A549 (cell line): ENCODE measurements at regions not wholly inside any gene's neighbourhood (a gene's known extent, or its start where the extent isn't known, plus 50 kb on each side); places are given as distances from the start of the nearest gene placed in this dataset.

Source experiments
- ESRRA ChIP-seq: fragments of 150-350 bp; IDR thresholded peaks from 2 replicates; pipeline ENCODE4 v1.6.1; 2014; ENCODE audit warnings: mild to moderate bottlenecking, low read length, borderline replicate concordance
- HOXA7 ChIP-seq: fragments of 250-450 bp; sonication (Bioruptor Pico); IDR thresholded peaks from 2 replicates; pipeline ENCODE4 v1.5.0; 2020; ENCODE audit warnings: mild to moderate bottlenecking, moderate library complexity
- TP53 ChIP-seq: fragments of 250-450 bp; sonication (Bioruptor Pico); IDR thresholded peaks from 2 replicates; pipeline ENCODE4 v1.5.0; 2021; ENCODE audit warnings: mild to moderate bottlenecking, moderate library complexity
- TF ChIP-seq, protein P1 (sequence below): fragments of >200 bp; sonication (Bioruptor Twin); formaldehyde crosslinking; IDR thresholded peaks from 3 replicates; pipeline ENCODE4 v1.5.1; 2016
- TF ChIP-seq, protein P2 (sequence below): fragments of 250-450 bp; sonication (Bioruptor Pico); IDR thresholded peaks from 2 replicates; pipeline ENCODE4 v1.5.0; 2021; ENCODE audit warnings: mild to moderate bottlenecking, moderate library complexity, borderline replicate concordance

DNA sequence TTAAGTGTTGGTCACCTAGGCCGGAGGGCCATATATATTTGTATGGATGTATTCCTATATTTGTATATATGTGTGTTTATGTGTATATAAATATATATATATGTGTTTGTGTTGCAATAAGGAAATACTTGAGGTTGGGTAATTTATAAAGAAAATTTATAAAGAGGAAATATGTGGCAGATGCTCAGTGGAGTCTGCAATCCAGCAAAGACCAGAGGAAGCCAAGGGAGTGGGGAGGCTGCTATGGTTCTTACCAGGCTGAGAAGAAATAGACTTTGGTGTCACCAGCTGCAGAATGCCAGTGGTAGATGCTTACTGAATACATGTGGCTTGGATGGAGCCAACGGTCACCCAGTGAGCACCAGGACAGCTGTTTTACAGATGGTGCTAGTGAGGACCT lies 97.4 kb upstream of the ELOVL5 start:
- TF ChIP-seq HOXA7 (CRISPR knock-in tag), result no peak
- TF ChIP-seq ESRRA, result no peak
- TF ChIP-seq, protein P1, sequence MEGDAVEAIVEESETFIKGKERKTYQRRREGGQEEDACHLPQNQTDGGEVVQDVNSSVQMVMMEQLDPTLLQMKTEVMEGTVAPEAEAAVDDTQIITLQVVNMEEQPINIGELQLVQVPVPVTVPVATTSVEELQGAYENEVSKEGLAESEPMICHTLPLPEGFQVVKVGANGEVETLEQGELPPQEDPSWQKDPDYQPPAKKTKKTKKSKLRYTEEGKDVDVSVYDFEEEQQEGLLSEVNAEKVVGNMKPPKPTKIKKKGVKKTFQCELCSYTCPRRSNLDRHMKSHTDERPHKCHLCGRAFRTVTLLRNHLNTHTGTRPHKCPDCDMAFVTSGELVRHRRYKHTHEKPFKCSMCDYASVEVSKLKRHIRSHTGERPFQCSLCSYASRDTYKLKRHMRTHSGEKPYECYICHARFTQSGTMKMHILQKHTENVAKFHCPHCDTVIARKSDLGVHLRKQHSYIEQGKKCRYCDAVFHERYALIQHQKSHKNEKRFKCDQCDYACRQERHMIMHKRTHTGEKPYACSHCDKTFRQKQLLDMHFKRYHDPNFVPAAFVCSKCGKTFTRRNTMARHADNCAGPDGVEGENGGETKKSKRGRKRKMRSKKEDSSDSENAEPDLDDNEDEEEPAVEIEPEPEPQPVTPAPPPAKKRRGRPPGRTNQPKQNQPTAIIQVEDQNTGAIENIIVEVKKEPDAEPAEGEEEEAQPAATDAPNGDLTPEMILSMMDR, result no peak
- TF ChIP-seq TP53 (CRISPR knock-in tag), result no peak
- TF ChIP-seq, protein P2, sequence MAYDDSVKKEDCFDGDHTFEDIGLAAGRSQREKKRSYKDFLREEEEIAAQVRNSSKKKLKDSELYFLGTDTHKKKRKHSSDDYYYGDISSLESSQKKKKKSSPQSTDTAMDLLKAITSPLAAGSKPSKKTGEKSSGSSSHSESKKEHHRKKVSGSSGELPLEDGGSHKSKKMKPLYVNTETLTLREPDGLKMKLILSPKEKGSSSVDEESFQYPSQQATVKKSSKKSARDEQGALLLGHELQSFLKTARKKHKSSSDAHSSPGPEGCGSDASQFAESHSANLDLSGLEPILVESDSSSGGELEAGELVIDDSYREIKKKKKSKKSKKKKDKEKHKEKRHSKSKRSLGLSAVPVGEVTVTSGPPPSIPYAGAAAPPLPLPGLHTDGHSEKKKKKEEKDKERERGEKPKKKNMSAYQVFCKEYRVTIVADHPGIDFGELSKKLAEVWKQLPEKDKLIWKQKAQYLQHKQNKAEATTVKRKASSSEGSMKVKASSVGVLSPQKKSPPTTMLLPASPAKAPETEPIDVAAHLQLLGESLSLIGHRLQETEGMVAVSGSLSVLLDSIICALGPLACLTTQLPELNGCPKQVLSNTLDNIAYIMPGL, result no peak
